ENCODE measurements at regions not wholly inside any gene's neighbourhood (a gene's known extent, or its start where the extent isn't known, plus 50 kb on each side); places are given as distances from the start of the nearest gene placed in this dataset.

GRCh38 chr13:93025984-93026383 is 200.6 kb upstream of the GPC6 start:
- H3K27ac ChIP-seq: no peak overlapping the region
- TF ChIP-seq EP300 (IDR thresholded peaks at IDR 0.05): no peak
- no peak for TF ChIP-seq CTCF (IDR thresholded peaks at IDR 0.05)
- no peak for TF ChIP-seq POLR2A (IDR thresholded peaks at IDR 0.05)
- no peak for TF ChIP-seq POLR2AphosphoS5 (IDR thresholded peaks at IDR 0.05)
- 78 to 86% (median 82%) methylated on average over 4 of the region's 4 CpGs for WGBS, 5 donors

GRCh38 chr13:93029536-93029935 is 197.1 kb upstream of the GPC6 start:
- DNase-seq: no peak
- TF ChIP-seq POLR2A (IDR thresholded peaks at IDR 0.05) (no peak), EP300 (IDR thresholded peaks at IDR 0.05) (no peak)
- Histone ChIP-seq H3K9me3 (no peaks in the 10 kb centered on the region), H3K4me1 (no peaks in the 10 kb centered on the region), H3K27me3 (no peaks in the 10 kb centered on the region), H3K36me3 (no peaks in the 10 kb centered on the region), H3K4me3 (no peak overlapping the region), H3K27ac (no peak overlapping the region)
- 81 to 92% (median 85%) methylated on average over 3 of the region's 3 CpGs for WGBS, 5 donors
- intact Hi-C loops (cut with DNase I; ENCODE audit: low total_unique reads): no loop called here

More at GRCh38 chr13:93025984-93026383, 200.6 kb upstream of the GPC6 start:
- intact Hi-C loops (cut with DNase I; ENCODE audit: low total_unique reads): no loop called here
- no peak for DNase-seq
- Histone ChIP-seq H3K27me3 (no peaks in the 10 kb centered on the region), H3K4me3 (no peak overlapping the region), H3K36me3 (no peaks in the 10 kb centered on the region), H3K9me3 (peaks cover 0 to 1% (median 0%) of the 10 kb centered on the region in 4 donors), H3K4me1 (no peaks in the 10 kb centered on the region)

- 81 to 93% (median 87%) methylated on average over 3 of the region's 3 CpGs for WGBS, 5 donors
- TF ChIP-seq POLR2A (IDR thresholded peaks at IDR 0.05): no peak
- TF ChIP-seq CTCF (IDR thresholded peaks at IDR 0.05): no peak
- no peak for TF ChIP-seq EP300 (IDR thresholded peaks at IDR 0.05)
Observed at GRCh38 chr13:93036380-93036779, 190.2 kb upstream of the GPC6 start.

GRCh38 chr13:93037780-93038179 is 188.8 kb upstream of the GPC6 start:
- WGBS, 5 donors: 75 to 82% (median 78%) methylated on average over 5 of the region's 5 CpGs
- TF ChIP-seq CTCF (IDR thresholded peaks at IDR 0.05) (no peak), EP300 (IDR thresholded peaks at IDR 0.05) (no peak), POLR2AphosphoS5 (IDR thresholded peaks at IDR 0.05) (no peak)
- H3K4me3 ChIP-seq: no peak overlapping the region
- no peaks in the 10 kb centered on the region for H3K4me1 ChIP-seq
- H3K9me3 ChIP-seq: peaks cover 0 to 3% (median 0%) of the 10 kb centered on the region in 4 donors
- no peaks in the 10 kb centered on the region for H3K36me3 ChIP-seq
- no peaks in the 10 kb centered on the region for H3K27me3 ChIP-seq
- no peak overlapping the region for H3K27ac ChIP-seq
- no peak for DNase-seq
- intact Hi-C loops (cut with DNase I; ENCODE audit: low total_unique reads): no loop called here

More at GRCh38 chr13:93036380-93036779, 190.2 kb upstream of the GPC6 start:
- H3K9me3 ChIP-seq: peaks cover 0 to 3% (median 0%) of the 10 kb centered on the region in 4 donors
- DNase-seq: no peak
- no peaks in the 10 kb centered on the region for H3K4me1 ChIP-seq
- no peaks in the 10 kb centered on the region for H3K36me3 ChIP-seq
- H3K27me3 ChIP-seq: no peaks in the 10 kb centered on the region
- intact Hi-C loops (cut with DNase I; ENCODE audit: low total_unique reads): no loop called here
- H3K27ac ChIP-seq: no peak overlapping the region
- H3K4me3 ChIP-seq: no peak overlapping the region

GRCh38 chr13:93038187-93038586 is 188.4 kb upstream of the GPC6 start:
- Histone ChIP-seq H3K36me3 (no peaks in the 10 kb centered on the region), H3K27ac (no peak overlapping the region), H3K4me1 (no peaks in the 10 kb centered on the region), H3K4me3 (no peak overlapping the region), H3K27me3 (no peaks in the 10 kb centered on the region), H3K9me3 (peaks cover 0 to 3% (median 0%) of the 10 kb centered on the region in 4 donors)
- no peak for TF ChIP-seq POLR2A (IDR thresholded peaks at IDR 0.05)
- no peak for TF ChIP-seq POLR2AphosphoS5 (IDR thresholded peaks at IDR 0.05)
- TF ChIP-seq CTCF (IDR thresholded peaks at IDR 0.05): no peak
- TF ChIP-seq EP300 (IDR thresholded peaks at IDR 0.05): no peak
- WGBS, 5 donors: 72 to 82% (median 81%) methylated on average over 3 of the region's 3 CpGs
- intact Hi-C loops (cut with DNase I; ENCODE audit: low total_unique reads): no loop called here
- no peak for DNase-seq

Measured in stomach (tissue), 8 donors.